ENCODE measurements at regions not wholly inside any gene's neighbourhood (a gene's known extent, or its start where the extent isn't known, plus 50 kb on each side); places are given as distances from the start of the nearest gene placed in this dataset.
A peak's percentile ranks its signal among the peaks of the same experiment; 100 is the strongest.

DNA sequence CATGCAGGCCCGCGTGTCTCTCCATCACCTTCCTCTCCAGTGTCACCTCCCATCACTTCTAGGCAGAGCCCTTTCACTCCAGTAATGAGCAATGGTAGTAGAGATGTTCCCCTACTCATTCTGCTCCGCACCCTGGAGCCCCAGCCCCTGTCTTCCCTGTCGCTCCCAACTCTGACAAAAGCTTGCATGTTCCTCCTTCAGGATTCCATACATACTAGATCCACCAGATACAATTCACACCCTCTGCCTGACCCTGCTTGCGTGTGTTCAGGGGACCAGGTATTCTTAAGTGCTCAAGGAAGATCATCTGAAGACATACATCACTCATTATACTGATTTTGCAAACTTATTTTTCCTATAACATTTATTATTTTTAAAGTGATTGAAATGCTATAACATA, 222.7 kb downstream of the SNX19 start:
- H3K9me3 ChIP-seq (replicated peaks) = no peaks in the 10 kb centered on the region
- no peaks in the 10 kb centered on the region for H3K27me3 ChIP-seq
- no peak overlapping the region for H3K27ac ChIP-seq
- H3K4me3 ChIP-seq = no peak overlapping the region
- H3K36me3 ChIP-seq = no peaks in the 10 kb centered on the region
- DNase-seq = no peak
- H3K4me1 ChIP-seq = no peaks in the 10 kb centered on the region

DNA sequence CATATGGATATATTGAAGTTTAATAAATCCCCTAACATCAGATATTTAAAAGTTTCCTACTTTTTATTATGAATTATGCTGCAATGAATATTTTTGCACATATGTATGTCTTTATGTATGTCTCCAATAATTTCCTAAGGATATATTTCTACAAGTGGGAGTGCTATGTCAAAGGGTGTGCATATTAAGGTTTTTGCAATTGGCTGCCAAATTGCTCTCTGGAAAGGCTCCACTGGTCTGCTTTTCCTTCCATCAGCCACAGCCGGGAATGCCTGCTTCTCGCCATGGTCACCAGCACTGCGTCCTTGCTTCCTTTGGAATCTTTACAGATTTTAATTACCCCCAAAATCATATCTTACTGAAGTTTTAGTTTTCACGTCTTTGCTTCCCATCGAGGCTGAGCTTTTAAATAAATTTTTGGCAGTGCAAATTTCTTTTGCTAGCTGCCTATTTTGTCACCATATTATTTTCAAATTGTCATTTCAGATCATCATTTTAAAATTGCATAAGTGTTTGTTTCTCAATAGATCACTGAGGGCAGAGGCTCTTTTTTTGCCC, 221.7 kb downstream of the SNX19 start:
- DNase-seq = no peak
- no peaks in the 10 kb centered on the region for H3K27me3 ChIP-seq
- no peaks in the 10 kb centered on the region for H3K9me3 ChIP-seq (replicated peaks)
- no peak overlapping the region for H3K27ac ChIP-seq
- H3K4me1 ChIP-seq = no peaks in the 10 kb centered on the region
- H3K4me3 ChIP-seq = no peak overlapping the region
- no peaks in the 10 kb centered on the region for H3K36me3 ChIP-seq

DNA sequence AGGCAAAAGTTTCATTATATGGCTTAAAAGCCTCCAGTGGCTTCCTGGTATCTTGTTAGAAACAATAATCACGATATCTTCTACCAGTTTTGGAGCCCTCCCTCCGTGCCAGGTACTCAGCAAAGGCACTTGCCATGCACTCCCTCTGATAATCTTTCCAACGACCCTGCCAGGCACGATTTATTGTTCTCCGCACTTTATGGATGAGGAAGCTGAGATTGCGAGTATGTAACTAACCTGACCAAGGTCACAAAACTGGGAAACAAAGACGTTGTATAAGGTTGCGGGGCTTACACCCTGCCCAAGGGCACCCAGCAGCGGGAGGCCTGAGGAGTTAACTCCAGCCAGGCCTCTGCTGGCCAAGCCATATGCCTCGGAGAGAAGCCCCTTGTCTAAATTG, 218.1 kb downstream of the SNX19 start:
- Histone ChIP-seq H3K4me3 (no peak overlapping the region), H3K27me3 (no peaks in the 10 kb centered on the region)
- DNase-seq = no peak

DNA sequence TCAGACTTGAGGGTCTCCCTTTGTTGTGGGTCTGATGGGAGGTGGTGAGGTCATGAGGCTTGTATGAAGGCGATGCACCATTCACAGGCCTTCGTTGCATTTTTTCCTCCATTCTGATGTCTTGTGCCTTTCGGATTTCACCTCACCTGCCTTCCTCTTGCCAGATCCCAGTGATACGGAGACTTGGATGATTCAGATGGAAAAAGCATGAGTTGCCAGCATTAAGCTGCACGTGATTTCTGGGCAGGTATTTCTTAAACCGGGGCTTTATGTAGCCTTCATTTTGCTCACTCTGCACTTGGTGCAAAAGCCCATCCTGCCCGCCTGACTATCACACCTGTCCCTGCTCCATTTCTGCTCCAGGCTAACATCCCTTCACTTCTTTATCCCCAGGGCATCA, 216.7 kb downstream of the SNX19 start:
- no peak for DNase-seq
- Histone ChIP-seq H3K27me3 (no peaks in the 10 kb centered on the region), H3K4me1 (no peaks in the 10 kb centered on the region), H3K9me3 (replicated peaks) (no peaks in the 10 kb centered on the region), H3K4me3 (no peak overlapping the region), H3K36me3 (no peaks in the 10 kb centered on the region), H3K27ac (no peak overlapping the region)

More for the DNA sequence above, 218.1 kb downstream of the SNX19 start:
- Histone ChIP-seq H3K27ac (no peak overlapping the region), H3K9me3 (replicated peaks) (no peaks in the 10 kb centered on the region), H3K36me3 (no peaks in the 10 kb centered on the region), H3K4me1 (no peaks in the 10 kb centered on the region)

DNA sequence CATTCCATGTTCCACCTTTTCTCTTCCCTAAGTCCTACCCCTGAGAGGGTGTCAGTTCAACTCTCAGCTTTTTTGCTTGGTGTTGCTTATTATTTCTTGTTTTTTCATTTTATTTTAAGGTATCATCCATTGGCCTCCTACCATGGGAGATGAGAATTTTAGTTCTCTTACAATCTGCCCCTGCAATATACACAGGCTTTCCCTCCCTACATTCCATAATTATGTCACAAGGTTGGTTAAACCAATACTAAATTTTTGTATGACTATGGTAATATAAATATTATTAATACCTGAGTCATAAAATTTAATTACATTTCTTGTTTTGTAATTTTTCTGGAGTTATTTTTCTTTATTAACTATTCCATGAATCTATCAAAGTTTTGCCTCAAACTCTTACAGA, 216.2 kb downstream of the SNX19 start:
- DNase-seq = no peak
- Histone ChIP-seq H3K27ac (no peak overlapping the region), H3K4me3 (no peak overlapping the region), H3K9me3 (replicated peaks) (no peaks in the 10 kb centered on the region), H3K36me3 (no peaks in the 10 kb centered on the region), H3K27me3 (no peaks in the 10 kb centered on the region), H3K4me1 (no peaks in the 10 kb centered on the region)

DNA sequence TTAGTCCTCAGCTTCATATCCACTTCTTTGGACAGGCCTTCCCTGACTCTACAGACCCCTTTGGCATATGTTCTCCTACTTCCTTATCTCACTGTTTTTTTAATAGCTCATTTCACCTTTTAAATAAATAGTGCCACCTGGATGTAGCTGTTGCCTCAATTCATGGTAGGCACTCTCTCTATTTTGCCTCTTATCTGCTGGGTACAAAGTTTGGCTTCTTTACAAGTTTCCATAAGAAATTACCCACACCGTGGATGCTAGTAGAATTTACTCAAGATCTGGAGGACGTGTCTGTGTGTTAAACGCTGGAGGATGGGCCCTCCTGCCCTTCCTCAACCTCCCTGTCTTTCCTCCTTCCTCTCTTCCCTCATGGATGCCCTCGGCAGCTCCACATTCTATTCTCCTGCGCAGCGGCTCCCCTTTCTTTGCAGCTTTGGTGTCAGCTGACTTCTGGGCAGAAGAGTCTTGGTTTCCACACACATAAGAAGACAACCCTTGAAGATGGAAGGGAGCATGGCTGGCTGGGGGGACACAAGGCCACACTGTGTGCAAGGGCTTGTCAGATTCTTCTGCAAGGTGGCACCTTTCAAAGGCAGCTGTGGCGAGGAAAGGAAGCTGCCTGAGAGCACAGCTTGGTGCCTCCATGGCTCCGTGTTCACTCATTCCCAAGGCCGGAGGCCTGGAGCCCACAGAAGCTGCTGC, 212.6 kb downstream of the SNX19 start:
- no peak for DNase-seq
- no peaks in the 10 kb centered on the region for H3K9me3 ChIP-seq (replicated peaks)
- H3K36me3 ChIP-seq = no peaks in the 10 kb centered on the region
- H3K4me3 ChIP-seq = no peak overlapping the region
- H3K27ac ChIP-seq = no peak overlapping the region
- H3K27me3 ChIP-seq = no peaks in the 10 kb centered on the region
- H3K4me1 ChIP-seq = no peaks in the 10 kb centered on the region

DNA sequence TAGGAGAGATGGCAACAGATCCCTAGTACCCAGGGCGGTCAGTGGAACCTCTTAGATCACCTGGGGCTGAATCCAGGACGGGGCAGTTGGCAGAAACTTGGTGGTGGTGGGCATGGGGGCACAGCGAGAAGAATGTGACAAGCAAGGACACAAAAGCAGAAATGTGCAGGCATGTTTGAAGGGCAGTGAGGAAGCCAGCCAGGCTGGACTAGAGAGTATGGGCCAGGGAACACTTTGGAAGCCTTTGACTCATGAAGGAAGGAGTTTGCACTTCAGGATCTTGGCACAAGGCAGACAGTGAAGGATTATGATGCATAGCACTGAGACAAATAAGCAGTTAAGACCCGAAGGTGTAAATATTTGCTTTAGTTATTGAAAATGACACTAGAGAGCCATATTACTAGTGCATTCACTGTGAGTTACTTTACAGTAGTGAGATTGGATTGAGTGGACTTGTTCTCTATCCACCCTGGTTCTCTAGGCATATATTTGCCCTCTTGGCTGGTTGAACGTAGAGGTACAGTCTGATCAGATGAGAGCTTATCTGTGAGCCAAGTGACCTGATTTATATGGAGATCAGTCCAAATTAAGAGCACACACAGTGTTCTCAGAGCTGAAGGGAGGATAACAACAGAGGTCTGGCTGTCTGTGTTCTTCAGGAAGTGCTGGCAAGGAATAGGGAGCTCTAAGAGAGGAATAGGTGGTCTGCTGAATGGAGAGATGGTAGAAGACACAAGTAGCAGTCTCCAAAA, 210.4 kb downstream of the SNX19 start:
- no peaks in the 10 kb centered on the region for H3K9me3 ChIP-seq (replicated peaks)
- DNase-seq = no peak

DNA sequence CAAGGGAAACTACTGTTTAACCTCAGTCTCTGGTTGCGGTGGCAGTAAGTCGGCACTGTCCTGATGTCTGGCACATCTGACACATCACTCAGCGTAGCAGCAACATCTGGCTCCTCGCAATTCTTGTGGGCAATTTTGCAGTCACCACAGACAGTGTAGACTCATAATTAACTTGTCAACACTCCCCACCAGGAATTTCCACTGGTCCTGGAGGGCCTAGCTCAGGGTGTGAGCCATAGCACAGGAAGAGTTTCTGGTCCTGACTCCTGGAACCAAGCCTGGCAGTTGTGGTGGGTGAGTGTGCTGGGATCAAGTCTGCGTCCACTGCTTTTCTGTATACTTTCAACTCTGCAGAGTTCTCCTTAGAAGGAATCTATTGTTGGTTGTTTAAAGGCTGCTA, 209.7 kb downstream of the SNX19 start:
- H3K27me3 ChIP-seq = no peaks in the 10 kb centered on the region
- no peaks in the 10 kb centered on the region for H3K36me3 ChIP-seq
- no peaks in the 10 kb centered on the region for H3K9me3 ChIP-seq (replicated peaks)
- no peaks in the 10 kb centered on the region for H3K4me1 ChIP-seq
- no peak overlapping the region for H3K4me3 ChIP-seq
- no peak for DNase-seq
- no peak overlapping the region for H3K27ac ChIP-seq

More for the DNA sequence above, 210.4 kb downstream of the SNX19 start:
- Histone ChIP-seq H3K4me1 (no peaks in the 10 kb centered on the region), H3K4me3 (no peak overlapping the region), H3K36me3 (no peaks in the 10 kb centered on the region), H3K27me3 (no peaks in the 10 kb centered on the region), H3K27ac (no peak overlapping the region)

DNA sequence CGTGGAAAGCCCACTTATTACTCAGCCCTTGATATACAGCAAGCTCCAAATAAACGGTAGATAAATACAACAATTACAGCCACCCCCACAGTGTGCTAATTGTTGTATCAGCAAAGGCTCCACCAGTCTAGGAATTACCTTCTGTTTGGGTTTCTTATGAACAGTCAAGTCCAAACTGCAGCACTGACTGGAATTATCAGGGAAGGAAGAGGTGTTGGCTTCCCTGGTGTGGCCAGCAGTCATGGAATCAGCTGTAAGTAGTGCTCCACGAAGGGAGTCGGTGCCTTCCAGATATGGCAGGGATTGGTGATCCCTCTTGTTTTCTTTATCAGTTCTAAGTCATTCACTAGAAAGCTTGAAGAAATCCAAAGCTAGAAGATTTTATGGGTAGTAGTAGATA, 209.1 kb downstream of the SNX19 start:
- no peak for DNase-seq

DNA sequence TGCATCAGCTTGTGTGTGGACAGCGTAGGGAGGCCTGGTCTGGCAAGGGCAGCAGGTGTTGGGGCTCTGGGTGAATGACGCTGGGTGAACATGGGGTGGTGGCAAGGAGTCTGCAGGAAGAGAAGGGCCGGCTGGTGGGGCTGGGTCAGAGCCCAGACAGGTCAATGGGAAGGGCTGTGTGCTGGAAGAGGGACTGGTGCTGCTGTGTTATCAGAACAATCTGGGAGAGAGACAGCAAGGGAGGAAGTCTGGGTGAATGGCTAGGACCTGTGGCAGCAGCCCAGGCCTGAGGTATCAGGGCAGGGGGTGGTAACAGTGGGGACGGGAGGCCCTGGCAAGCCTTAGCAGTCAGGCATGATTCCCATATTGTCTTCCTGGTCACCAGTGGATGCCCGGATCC, 206.7 kb downstream of the SNX19 start:
- H3K9me3 ChIP-seq (replicated peaks) = no peaks in the 10 kb centered on the region
- no peaks in the 10 kb centered on the region for H3K4me1 ChIP-seq
- H3K27ac ChIP-seq = no peak overlapping the region
- no peaks in the 10 kb centered on the region for H3K27me3 ChIP-seq
- H3K4me3 ChIP-seq = no peak overlapping the region
- DNase-seq = no peak
- H3K36me3 ChIP-seq = no peaks in the 10 kb centered on the region

More for the DNA sequence above, 209.1 kb downstream of the SNX19 start:
- Histone ChIP-seq H3K27me3 (no peaks in the 10 kb centered on the region), H3K4me3 (no peak overlapping the region), H3K36me3 (no peaks in the 10 kb centered on the region), H3K9me3 (replicated peaks) (no peaks in the 10 kb centered on the region), H3K4me1 (no peaks in the 10 kb centered on the region), H3K27ac (no peak overlapping the region)

DNA sequence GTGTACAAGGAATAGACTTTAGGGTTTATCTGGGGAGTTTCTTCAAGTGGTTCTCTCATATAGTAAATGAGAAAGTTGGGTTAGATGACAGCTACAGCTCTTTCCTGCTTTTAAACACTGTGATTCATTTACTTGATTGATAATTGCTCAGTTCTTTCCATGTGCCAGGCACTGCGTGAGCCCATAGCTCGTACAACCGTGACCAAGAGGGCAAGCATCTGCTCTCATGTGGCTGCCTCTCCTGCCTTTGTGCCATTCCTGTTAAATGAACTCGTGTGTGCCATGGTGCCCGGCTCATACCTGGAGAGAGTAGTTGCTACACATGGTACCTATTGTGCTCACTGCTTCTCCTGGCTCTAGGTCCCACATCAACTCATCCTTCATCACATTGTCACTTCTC, 206.3 kb downstream of the SNX19 start:
- H3K9me3 ChIP-seq (replicated peaks) = no peaks in the 10 kb centered on the region
- no peak overlapping the region for H3K4me3 ChIP-seq
- H3K36me3 ChIP-seq = no peaks in the 10 kb centered on the region
- DNase-seq = no peak
- no peaks in the 10 kb centered on the region for H3K4me1 ChIP-seq
- H3K27ac ChIP-seq = no peak overlapping the region
- no peaks in the 10 kb centered on the region for H3K27me3 ChIP-seq

DNA sequence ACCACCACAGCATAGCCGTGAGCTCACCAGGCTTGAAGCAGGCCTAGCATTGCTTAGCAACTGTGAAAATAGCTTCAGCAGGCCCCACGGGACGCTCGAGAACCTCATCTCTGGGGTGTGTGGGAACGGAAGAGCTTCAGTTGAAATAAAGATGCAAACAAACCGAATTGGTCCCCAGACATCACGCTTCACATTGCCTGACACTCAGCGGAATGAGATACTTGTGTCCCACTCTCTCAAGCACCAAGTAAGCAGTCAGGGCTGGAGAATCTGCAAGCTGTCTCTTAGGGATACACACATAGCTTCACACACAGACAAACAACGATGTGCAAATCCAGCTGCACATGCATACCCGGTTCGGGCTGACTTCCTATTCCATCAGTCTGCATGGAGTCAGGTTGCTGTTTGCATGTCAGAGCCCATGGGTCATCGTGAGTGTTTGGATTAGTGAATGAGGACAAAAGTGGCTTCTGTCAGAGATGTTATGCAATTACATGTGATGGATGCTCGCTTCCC, 205.7 kb downstream of the SNX19 start:
- no peak overlapping the region for H3K27ac ChIP-seq
- H3K27me3 ChIP-seq = no peaks in the 10 kb centered on the region
- DNase-seq = no peak

DNA sequence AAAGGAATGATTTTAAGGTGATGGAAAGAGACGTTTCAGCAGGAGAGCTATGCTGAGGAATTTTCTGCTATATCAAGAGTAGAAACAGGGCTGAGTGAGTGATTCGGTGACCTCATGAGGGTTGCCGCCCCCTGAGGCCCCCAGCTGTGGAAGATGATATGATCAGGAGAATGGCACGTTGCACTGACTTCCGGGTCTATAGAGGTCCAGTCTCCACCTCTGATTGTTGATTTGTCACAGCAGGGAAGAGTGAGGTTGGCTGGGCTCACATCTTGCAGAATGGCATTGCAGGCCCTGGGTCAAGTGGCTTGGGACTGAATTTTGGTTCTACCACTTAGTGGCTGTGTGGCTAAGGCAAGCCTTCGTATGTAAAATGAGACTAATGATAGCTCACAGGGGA, 205.1 kb downstream of the SNX19 start:
- Histone ChIP-seq H3K36me3 (no peaks in the 10 kb centered on the region), H3K4me1 (no peaks in the 10 kb centered on the region), H3K27me3 (no peaks in the 10 kb centered on the region), H3K4me3 (no peak overlapping the region), H3K27ac (no peak overlapping the region), H3K9me3 (replicated peaks) (no peaks in the 10 kb centered on the region)
- peak in 1 of 2 experiments; percentile 9 for DNase-seq

More for the DNA sequence above, 205.7 kb downstream of the SNX19 start:
- no peaks in the 10 kb centered on the region for H3K4me1 ChIP-seq
- no peaks in the 10 kb centered on the region for H3K9me3 ChIP-seq (replicated peaks)
- H3K36me3 ChIP-seq = no peaks in the 10 kb centered on the region
- H3K4me3 ChIP-seq = no peak overlapping the region

DNA sequence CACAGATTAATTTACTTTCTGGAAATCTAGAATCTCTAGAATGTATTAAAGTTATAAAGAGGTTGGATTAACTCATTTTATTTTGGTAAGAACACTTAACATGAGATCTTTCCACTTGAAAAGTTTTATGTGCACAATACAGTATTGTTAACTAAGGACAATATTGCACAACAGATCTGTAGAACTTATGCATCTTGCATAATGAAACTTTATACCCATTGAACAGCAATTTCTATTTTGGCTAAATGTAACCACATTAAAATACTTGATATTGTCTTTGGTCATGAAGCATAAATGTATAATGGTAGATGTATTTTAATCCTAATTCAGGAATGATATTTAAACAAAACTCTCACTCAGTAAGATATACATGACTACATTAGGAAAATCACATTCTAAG, 203.8 kb downstream of the SNX19 start:
- no peak for DNase-seq
- H3K4me1 ChIP-seq = no peaks in the 10 kb centered on the region
- no peaks in the 10 kb centered on the region for H3K27me3 ChIP-seq
- no peaks in the 10 kb centered on the region for H3K9me3 ChIP-seq (replicated peaks)
- no peak overlapping the region for H3K27ac ChIP-seq
- H3K4me3 ChIP-seq = no peak overlapping the region
- no peaks in the 10 kb centered on the region for H3K36me3 ChIP-seq

DNA sequence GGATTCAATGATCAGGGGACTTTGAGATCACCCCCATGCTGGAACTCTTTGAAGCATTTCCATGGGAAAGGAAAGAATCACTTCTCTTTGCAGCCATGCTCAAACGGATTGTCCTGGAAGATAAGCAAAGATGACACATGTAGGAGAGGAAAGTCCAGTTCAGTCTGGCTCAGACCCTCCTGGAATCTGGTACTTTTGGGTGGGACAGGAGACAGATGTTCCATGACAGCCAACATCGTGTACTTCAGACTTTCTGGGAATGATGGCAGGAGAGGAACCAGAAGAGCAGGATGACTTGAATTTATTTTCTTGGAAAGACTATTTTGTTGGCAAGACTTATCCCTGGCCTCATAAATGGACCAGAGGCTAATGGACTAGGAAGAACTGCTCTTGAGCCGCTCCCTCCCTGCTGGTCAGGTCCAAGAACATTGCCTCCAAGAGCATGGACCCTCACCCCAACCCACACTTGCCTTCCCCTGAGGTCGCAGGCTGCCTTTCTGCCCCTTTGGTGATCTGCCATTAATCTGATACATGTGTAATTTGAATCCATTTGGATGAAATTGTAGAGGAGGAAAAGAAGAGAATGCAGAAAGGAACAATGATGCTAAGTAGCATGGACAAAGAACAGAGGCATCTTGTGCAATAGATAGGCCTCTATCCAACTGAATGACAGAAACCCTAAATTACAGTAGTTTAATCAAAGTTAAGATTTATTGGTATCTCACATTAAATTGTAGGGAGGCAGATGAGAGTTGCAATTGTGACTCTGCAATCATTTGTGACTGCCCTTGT, 201.0 kb downstream of the SNX19 start:
- no peak overlapping the region for H3K27ac ChIP-seq
- no peak overlapping the region for H3K4me3 ChIP-seq
- peaks cover 12% of the 10 kb centered on the region for H3K4me1 ChIP-seq

More for the DNA sequence above, 201.0 kb downstream of the SNX19 start:
- H3K27me3 ChIP-seq = no peaks in the 10 kb centered on the region
- H3K9me3 ChIP-seq (replicated peaks) = no peaks in the 10 kb centered on the region
- no peaks in the 10 kb centered on the region for H3K36me3 ChIP-seq
- DNase-seq = no peak

All from SJCRH30 (cell line).